ENCODE measurements at regions not wholly inside any gene's neighbourhood (a gene's known extent, or its start where the extent isn't known, plus 50 kb on each side); places are given as distances from the start of the nearest gene placed in this dataset.

- DNase-seq (ENCODE audit: low read depth, low spot score), result no peak
These were observed 424.6 kb downstream of the MED10 start for GRCh38 chr5:5953584-5954274.

GRCh38 chr5:5951953-5952352 lies 426.4 kb downstream of the MED10 start:
- no peak for DNase-seq (ENCODE audit: low read depth, low spot score)

GRCh38 chr5:5950658-5951057 lies 427.7 kb downstream of the MED10 start:
- DNase-seq (ENCODE audit: low read depth, low spot score), result no peak

GRCh38 chr5:5941486-5941885 lies 436.9 kb downstream of the MED10 start:
- no peak for DNase-seq (ENCODE audit: low read depth, low spot score)

GRCh38 chr5:5939759-5940370 lies 438.5 kb downstream of the MED10 start:
- no peak for DNase-seq (ENCODE audit: low read depth, low spot score)

- DNase-seq (ENCODE audit: low read depth, low spot score), result peak; percentile 3
These were observed 444.7 kb downstream of the MED10 start for GRCh38 chr5:5933651-5934050.

- no peak for DNase-seq (ENCODE audit: low read depth, low spot score)
These were observed 445.5 kb downstream of the MED10 start for GRCh38 chr5:5932824-5933223.

GRCh38 chr5:5930561-5930960 lies 447.8 kb downstream of the MED10 start:
- no peak for DNase-seq (ENCODE audit: low read depth, low spot score)

GRCh38 chr5:5929291-5930020 lies 448.9 kb downstream of the MED10 start:
- DNase-seq (ENCODE audit: low read depth, low spot score), result no peak

- DNase-seq (ENCODE audit: low read depth, low spot score), result no peak
These were observed 453.2 kb downstream of the MED10 start for GRCh38 chr5:5925191-5925590.

- DNase-seq (ENCODE audit: low read depth, low spot score), result no peak
These were observed 458.9 kb downstream of the MED10 start for GRCh38 chr5:5919411-5919810.

- no peak for DNase-seq (ENCODE audit: low read depth, low spot score)
These were observed 471.6 kb downstream of the MED10 start for GRCh38 chr5:5906778-5907177.

- no peak for DNase-seq (ENCODE audit: low read depth, low spot score)
These were observed 473.2 kb downstream of the MED10 start for GRCh38 chr5:5905186-5905585.

- no peak for DNase-seq (ENCODE audit: low read depth, low spot score)
These were observed 474.2 kb downstream of the MED10 start for GRCh38 chr5:5904113-5904512.

GRCh38 chr5:5902678-5903646 lies 475.4 kb downstream of the MED10 start:
- no peak for DNase-seq (ENCODE audit: low read depth, low spot score)

GRCh38 chr5:5900350-5900749 lies 477.9 kb downstream of the ICE1 start:
- DNase-seq (ENCODE audit: low read depth, low spot score), result no peak

- DNase-seq (ENCODE audit: low read depth, low spot score), result no peak
These were observed 477.2 kb downstream of the ICE1 start for GRCh38 chr5:5899716-5900115.

GRCh38 chr5:5888284-5888683 lies 465.8 kb downstream of the ICE1 start:
- DNase-seq (ENCODE audit: low read depth, low spot score), result no peak

GRCh38 chr5:5887833-5888232 lies 465.4 kb downstream of the ICE1 start:
- no peak for DNase-seq (ENCODE audit: low read depth, low spot score)

- peak; percentile 50 for DNase-seq (ENCODE audit: low read depth, low spot score)
These were observed 464.5 kb downstream of the ICE1 start for GRCh38 chr5:5886812-5887486.

- DNase-seq (ENCODE audit: low read depth, low spot score), result no peak
These were observed 463.9 kb downstream of the ICE1 start for GRCh38 chr5:5886353-5886752.

All from ELF-1 (cell line).